ENCODE measurements at regions not wholly inside any gene's neighbourhood (a gene's known extent, or its start where the extent isn't known, plus 50 kb on each side); places are given as distances from the start of the nearest gene placed in this dataset.

GRCh38 chr21:15319727-15320126 lies 254.9 kb upstream of the NRIP1 start:
- H3K36me3 ChIP-seq: no peaks in the 10 kb centered on the region
- DNase-seq: no peak
- no peaks in the 10 kb centered on the region for H3K9me3 ChIP-seq (ENCODE audit: severe bottlenecking)
- H3K4me3 ChIP-seq (ENCODE audit: low read depth, low read length): no peak overlapping the region
- no peaks in the 10 kb centered on the region for H3K27me3 ChIP-seq (ENCODE audit: insufficient read depth, low read depth, severe bottlenecking)
- TF ChIP-seq CTCF (IDR thresholded peaks at IDR 0.05; ENCODE audit: low read depth, low read length): no peak
- no peak overlapping the region for H3K27ac ChIP-seq

GRCh38 chr21:15324542-15324941 lies 259.7 kb upstream of the NRIP1 start:
- H3K4me3 ChIP-seq (ENCODE audit: low read depth, low read length): no peak overlapping the region
- DNase-seq: no peak
- H3K9me3 ChIP-seq (ENCODE audit: severe bottlenecking): no peaks in the 10 kb centered on the region
- TF ChIP-seq CTCF (IDR thresholded peaks at IDR 0.05; ENCODE audit: low read depth, low read length): no peak
- no peak overlapping the region for H3K27ac ChIP-seq
- no peaks in the 10 kb centered on the region for H3K27me3 ChIP-seq (ENCODE audit: insufficient read depth, low read depth, severe bottlenecking)
- no peaks in the 10 kb centered on the region for H3K36me3 ChIP-seq

- Histone ChIP-seq H3K9me3 (ENCODE audit: severe bottlenecking) (no peaks in the 10 kb centered on the region), H3K4me3 (ENCODE audit: low read depth, low read length) (no peak overlapping the region), H3K27ac (no peak overlapping the region), H3K36me3 (no peaks in the 10 kb centered on the region), H3K27me3 (ENCODE audit: insufficient read depth, low read depth, severe bottlenecking) (no peaks in the 10 kb centered on the region)
- no peak for TF ChIP-seq CTCF (IDR thresholded peaks at IDR 0.05; ENCODE audit: low read depth, low read length)
- no peak for DNase-seq
Measured at GRCh38 chr21:15326032-15326867, 261.4 kb upstream of the NRIP1 start.

GRCh38 chr21:15327637-15328265 lies 263.0 kb upstream of the NRIP1 start:
- Histone ChIP-seq H3K27ac (no peak overlapping the region), H3K36me3 (no peaks in the 10 kb centered on the region), H3K9me3 (ENCODE audit: severe bottlenecking) (no peaks in the 10 kb centered on the region), H3K27me3 (ENCODE audit: insufficient read depth, low read depth, severe bottlenecking) (no peaks in the 10 kb centered on the region), H3K4me3 (ENCODE audit: low read depth, low read length) (no peak overlapping the region)
- TF ChIP-seq CTCF (IDR thresholded peaks at IDR 0.05; ENCODE audit: low read depth, low read length): no peak
- DNase-seq: no peak

- H3K27me3 ChIP-seq (ENCODE audit: insufficient read depth, low read depth, severe bottlenecking): no peaks in the 10 kb centered on the region
- no peaks in the 10 kb centered on the region for H3K36me3 ChIP-seq
- TF ChIP-seq CTCF (IDR thresholded peaks at IDR 0.05; ENCODE audit: low read depth, low read length): no peak
- H3K27ac ChIP-seq: no peak overlapping the region
- no peaks in the 10 kb centered on the region for H3K9me3 ChIP-seq (ENCODE audit: severe bottlenecking)
- DNase-seq: no peak
- H3K4me3 ChIP-seq (ENCODE audit: low read depth, low read length): no peak overlapping the region
Measured at GRCh38 chr21:15329191-15329590, 264.4 kb upstream of the NRIP1 start.

Data from WERI-Rb-1 (cell line).